ENCODE measurements at regions not wholly inside any gene's neighbourhood (a gene's known extent, or its start where the extent isn't known, plus 50 kb on each side); places are given as distances from the start of the nearest gene placed in this dataset.
"Not testable (repeated sequence)": the region's sequence is repeated elsewhere in the genome, so short reads cannot be mapped to it uniquely, and the experiment has no call there.

DNA sequence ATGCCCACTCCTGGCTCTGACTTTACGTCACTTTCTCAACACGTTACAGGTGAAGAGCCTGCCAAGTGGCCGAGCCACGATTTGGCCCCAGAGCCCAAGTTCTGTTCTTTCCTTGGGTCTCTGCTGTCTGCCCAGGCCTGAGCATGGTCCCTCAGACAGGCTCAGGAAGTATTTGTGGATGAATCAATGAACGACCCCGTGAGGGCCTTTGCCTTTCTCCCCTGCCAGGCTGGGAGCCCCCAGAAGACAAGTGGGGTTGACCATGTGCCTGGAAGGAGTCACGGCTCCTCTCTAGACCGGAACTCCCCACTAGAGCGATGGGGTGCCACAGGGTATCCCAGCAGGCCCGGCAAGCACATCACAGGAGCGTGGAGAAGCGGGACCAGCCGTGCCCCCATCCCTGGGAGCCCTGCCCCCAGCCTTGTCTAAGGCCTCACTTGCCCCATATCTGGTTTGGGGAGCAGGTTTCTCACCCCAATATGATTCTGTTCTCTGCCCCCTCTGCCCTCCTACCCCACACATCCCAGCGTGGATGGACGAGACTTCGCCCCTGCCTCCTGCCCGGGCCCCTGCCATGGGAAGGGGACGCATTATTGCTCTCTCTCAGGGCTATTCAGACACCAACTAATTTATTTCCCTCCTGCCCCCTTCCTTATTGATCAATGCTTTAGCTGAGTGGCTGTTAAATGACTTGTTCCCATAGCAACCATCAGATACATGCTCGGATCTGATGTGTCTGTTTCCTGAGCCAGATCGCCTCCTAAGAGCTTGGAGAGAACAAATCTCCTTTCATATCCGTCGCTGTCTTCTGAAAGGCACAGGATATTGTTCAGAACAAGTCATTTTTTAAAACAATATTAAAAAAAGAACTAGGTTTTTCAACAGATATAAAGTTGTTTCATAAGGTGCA lies 69.0 kb downstream of the DIO3 start:
- Histone ChIP-seq H3K9me3 (ENCODE audit: low read length) (no peaks in the 10 kb centered on the region), H3K36me3 (ENCODE audit: insufficient read depth, low read length) (no peaks in the 10 kb centered on the region), H3K9me2 (ENCODE audit: insufficient read depth, low read length) (no peaks in the 10 kb centered on the region), H3K4me1 (ENCODE audit: insufficient read depth, low read length, poor library complexity, severe bottlenecking) (peaks cover 10% of the 10 kb centered on the region), H3K79me2 (ENCODE audit: insufficient read depth, low read depth, low read length) (no peaks in the 10 kb centered on the region), H2AFZ (ENCODE audit: low read length) (no peak overlapping the region), H3K4me3 (ENCODE audit: low read depth, low read length, poor library complexity, severe bottlenecking) (no peak overlapping the region), H3K4me2 (ENCODE audit: low read length) (no peak overlapping the region), H3K27ac (ENCODE audit: low read depth, low read length, poor library complexity, severe bottlenecking) (no peak overlapping the region), H4K20me1 (ENCODE audit: insufficient read depth, low read length) (no peaks in the 10 kb centered on the region)
- no peak for TF ChIP-seq EZH2phosphoT487 (IDR thresholded peaks at IDR 0.05; ENCODE audit: borderline replicate concordance, low read depth, low read length)
- TF ChIP-seq, protein P1, sequence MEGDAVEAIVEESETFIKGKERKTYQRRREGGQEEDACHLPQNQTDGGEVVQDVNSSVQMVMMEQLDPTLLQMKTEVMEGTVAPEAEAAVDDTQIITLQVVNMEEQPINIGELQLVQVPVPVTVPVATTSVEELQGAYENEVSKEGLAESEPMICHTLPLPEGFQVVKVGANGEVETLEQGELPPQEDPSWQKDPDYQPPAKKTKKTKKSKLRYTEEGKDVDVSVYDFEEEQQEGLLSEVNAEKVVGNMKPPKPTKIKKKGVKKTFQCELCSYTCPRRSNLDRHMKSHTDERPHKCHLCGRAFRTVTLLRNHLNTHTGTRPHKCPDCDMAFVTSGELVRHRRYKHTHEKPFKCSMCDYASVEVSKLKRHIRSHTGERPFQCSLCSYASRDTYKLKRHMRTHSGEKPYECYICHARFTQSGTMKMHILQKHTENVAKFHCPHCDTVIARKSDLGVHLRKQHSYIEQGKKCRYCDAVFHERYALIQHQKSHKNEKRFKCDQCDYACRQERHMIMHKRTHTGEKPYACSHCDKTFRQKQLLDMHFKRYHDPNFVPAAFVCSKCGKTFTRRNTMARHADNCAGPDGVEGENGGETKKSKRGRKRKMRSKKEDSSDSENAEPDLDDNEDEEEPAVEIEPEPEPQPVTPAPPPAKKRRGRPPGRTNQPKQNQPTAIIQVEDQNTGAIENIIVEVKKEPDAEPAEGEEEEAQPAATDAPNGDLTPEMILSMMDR (conservative IDR thresholded peaks at IDR 0.05; ENCODE audit: low read length) = no peak
- intact Hi-C loops (cut with micrococcal nuclease; ENCODE audit: unreplicated experiment) = no loop called here
- no peak for DNase-seq (ENCODE audit: low spot score)
- CTCF ChIA-PET (ENCODE audit: unreplicated experiment) = no interaction called here
- POLR2A ChIA-PET = no interaction called here
- no TSS peak for BruUV-seq (replicated peaks)

DNA sequence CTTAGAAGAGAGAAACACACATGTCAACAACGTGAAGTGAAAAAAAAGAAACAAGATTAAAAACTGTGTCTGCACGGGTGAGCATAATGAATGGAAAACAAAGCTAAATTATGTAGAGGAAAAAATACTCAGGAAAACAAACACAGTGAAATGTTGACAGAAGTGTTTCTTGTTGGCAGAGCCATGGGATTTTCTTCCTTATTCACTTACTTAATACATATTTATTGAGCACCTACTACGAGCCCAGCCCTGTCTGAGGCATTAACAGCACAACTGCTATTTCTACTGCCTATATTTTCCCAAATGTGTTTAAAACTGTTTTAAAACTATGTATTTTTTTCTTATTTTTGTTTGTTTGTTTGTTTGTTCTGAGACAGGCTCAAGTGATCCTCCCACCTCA lies 69.9 kb downstream of the DIO3 start:
- Histone ChIP-seq H4K20me1 (ENCODE audit: insufficient read depth, low read length) (no peaks in the 10 kb centered on the region), H2AFZ (ENCODE audit: low read length) (no peak overlapping the region), H3K4me3 (ENCODE audit: low read depth, low read length, poor library complexity, severe bottlenecking) (no peak overlapping the region), H3K4me2 (ENCODE audit: low read length) (no peak overlapping the region), H3K27ac (ENCODE audit: low read depth, low read length, poor library complexity, severe bottlenecking) (no peak overlapping the region), H3K79me2 (ENCODE audit: insufficient read depth, low read depth, low read length) (no peaks in the 10 kb centered on the region), H3K36me3 (ENCODE audit: insufficient read depth, low read length) (no peaks in the 10 kb centered on the region), H3K4me1 (ENCODE audit: insufficient read depth, low read length, poor library complexity, severe bottlenecking) (peaks cover 10% of the 10 kb centered on the region), H3K9me3 (ENCODE audit: low read length) (no peaks in the 10 kb centered on the region), H3K9me2 (ENCODE audit: insufficient read depth, low read length) (no peaks in the 10 kb centered on the region)
- no peak for DNase-seq (ENCODE audit: low spot score)
- TF ChIP-seq EZH2phosphoT487 (IDR thresholded peaks at IDR 0.05; ENCODE audit: borderline replicate concordance, low read depth, low read length) = no peak
- TF ChIP-seq, protein P1 (conservative IDR thresholded peaks at IDR 0.05; ENCODE audit: low read length) = no peak
- ChIA-PET POLR2A (no interaction called here), CTCF (ENCODE audit: unreplicated experiment) (no interaction called here)
- BruUV-seq (replicated peaks) = no TSS peak
- intact Hi-C loops (cut with micrococcal nuclease; ENCODE audit: unreplicated experiment) = no loop called here

GRCh38 chr14:101631970-101632369 lies 70.7 kb downstream of the DIO3 start:
- H2AFZ ChIP-seq (ENCODE audit: low read length); H4K20me1 ChIP-seq (ENCODE audit: insufficient read depth, low read length); H3K9me2 ChIP-seq (ENCODE audit: insufficient read depth, low read length); DNase-seq (ENCODE audit: low spot score); intact Hi-C loops (cut with micrococcal nuclease; ENCODE audit: unreplicated experiment); BruUV-seq (replicated peaks); H3K79me2 ChIP-seq (ENCODE audit: insufficient read depth, low read depth, low read length); H3K4me2 ChIP-seq (ENCODE audit: low read length); H3K27ac ChIP-seq (ENCODE audit: low read depth, low read length, poor library complexity, severe bottlenecking); H3K4me3 ChIP-seq (ENCODE audit: low read depth, low read length, poor library complexity, severe bottlenecking); H3K36me3 ChIP-seq (ENCODE audit: insufficient read depth, low read length); CTCF ChIA-PET (ENCODE audit: unreplicated experiment); H3K9me3 ChIP-seq (ENCODE audit: low read length): not testable (repeated sequence)
- POLR2A ChIA-PET = interaction anchor here (0.5 kb wide), 1 partner anchor 984 kb away, joined by 5 read pairs; no protein-coding TSS in a partner anchor
- H3K4me1 ChIP-seq (ENCODE audit: insufficient read depth, low read length, poor library complexity, severe bottlenecking) = peaks cover 10% of the 10 kb centered on the region

Measured in OCI-LY7 (cell line).